ENCODE measurements at regions not wholly inside any gene's neighbourhood (a gene's known extent, or its start where the extent isn't known, plus 50 kb on each side); places are given as distances from the start of the nearest gene placed in this dataset.
"Not testable (repeated sequence)": the region's sequence is repeated elsewhere in the genome, so short reads cannot be mapped to it uniquely, and the experiment has no call there.

GRCh38 chr6:180091-180694 lies 112.1 kb upstream of the DUSP22 start:
- DNase-seq (ENCODE audit: low read depth) = not testable (repeated sequence)

- DNase-seq (ENCODE audit: low read depth) = no peak
These were observed 111.1 kb upstream of the DUSP22 start for GRCh38 chr6:181049-181654.

- no peak for DNase-seq (ENCODE audit: low read depth)
These were observed 108.6 kb upstream of the DUSP22 start for GRCh38 chr6:183668-184067.

GRCh38 chr6:184161-184700 lies 108.1 kb upstream of the DUSP22 start:
- DNase-seq (ENCODE audit: low read depth) = no peak

GRCh38 chr6:186340-186965 lies 105.8 kb upstream of the DUSP22 start:
- no peak for DNase-seq (ENCODE audit: low read depth)

- no peak for DNase-seq (ENCODE audit: low read depth)
These were observed 105.0 kb upstream of the DUSP22 start for GRCh38 chr6:187210-187861.

GRCh38 chr6:188821-189655 lies 103.2 kb upstream of the DUSP22 start:
- DNase-seq (ENCODE audit: low read depth) = peak; percentile 36

GRCh38 chr6:189676-190075 lies 102.6 kb upstream of the DUSP22 start:
- DNase-seq (ENCODE audit: low read depth) = no peak

- DNase-seq (ENCODE audit: low read depth) = no peak
These were observed 101.5 kb upstream of the DUSP22 start for GRCh38 chr6:190596-191395.

- DNase-seq (ENCODE audit: low read depth) = no peak
These were observed 100.6 kb upstream of the DUSP22 start for GRCh38 chr6:191487-192312.

GRCh38 chr6:192313-192664 lies 100.0 kb upstream of the DUSP22 start:
- DNase-seq (ENCODE audit: low read depth) = no peak

- no peak for DNase-seq (ENCODE audit: low read depth)
These were observed 99.1 kb upstream of the DUSP22 start for GRCh38 chr6:193180-193579.

- no peak for DNase-seq (ENCODE audit: low read depth)
These were observed 98.4 kb upstream of the DUSP22 start for GRCh38 chr6:193773-194310.

- peak; percentile 21 for DNase-seq (ENCODE audit: low read depth)
These were observed 96.4 kb upstream of the DUSP22 start for GRCh38 chr6:195861-196360.

- no peak for DNase-seq (ENCODE audit: low read depth)
These were observed 95.7 kb upstream of the DUSP22 start for GRCh38 chr6:196543-196942.

GRCh38 chr6:203661-204060 lies 88.6 kb upstream of the DUSP22 start:
- no peak for DNase-seq (ENCODE audit: low read depth)

GRCh38 chr6:206264-206663 lies 86.0 kb upstream of the DUSP22 start:
- DNase-seq (ENCODE audit: low read depth) = no peak

- DNase-seq (ENCODE audit: low read depth) = no peak
These were observed 83.9 kb upstream of the DUSP22 start for GRCh38 chr6:208364-208763.

- DNase-seq (ENCODE audit: low read depth) = no peak
These were observed 83.3 kb upstream of the DUSP22 start for GRCh38 chr6:208938-209337.

Data from T-helper 22 cell (primary cell).